ENCODE measurements at regions not wholly inside any gene's neighbourhood (a gene's known extent, or its start where the extent isn't known, plus 50 kb on each side); places are given as distances from the start of the nearest gene placed in this dataset.

GRCh38 chr4:138409670-138410069 lies 167.5 kb upstream of the SLC7A11 start:
- Mint-ChIP-seq H3K36me3 (no peaks in the 10 kb centered on the region), H3K27me3 (no peaks in the 10 kb centered on the region)

GRCh38 chr4:138408758-138409157 lies 166.6 kb upstream of the SLC7A11 start:
- Mint-ChIP-seq H3K27me3 (no peaks in the 10 kb centered on the region), H3K36me3 (no peaks in the 10 kb centered on the region), H3K4me3 (no peak overlapping the region), H3K4me1 (no peaks in the 10 kb centered on the region), H3K27ac (no peak overlapping the region), H3K9me3 (peaks cover 0 to 3% (median 0%) of the 10 kb centered on the region in 7 donors)
- no peak for DNase-seq
- no peak for ATAC-seq (ENCODE audit: low read depth in 2 of 2)

More at GRCh38 chr4:138409670-138410069, 167.5 kb upstream of the SLC7A11 start:
- DNase-seq = no peak
- Mint-ChIP-seq H3K27ac (no peak overlapping the region), H3K9me3 (peaks cover 0 to 3% (median 0%) of the 10 kb centered on the region in 7 donors), H3K4me1 (no peaks in the 10 kb centered on the region), H3K4me3 (no peak overlapping the region)
- ATAC-seq (ENCODE audit: low read depth in 2 of 2) = no peak

- no peaks in the 10 kb centered on the region for H3K36me3 Mint-ChIP-seq
- DNase-seq (no peak), ATAC-seq (ENCODE audit: low read depth in 2 of 2) (no peak)
- no peaks in the 10 kb centered on the region for H3K27me3 Mint-ChIP-seq
- H3K4me1 Mint-ChIP-seq = no peaks in the 10 kb centered on the region
- no peak overlapping the region for H3K27ac Mint-ChIP-seq
- H3K9me3 Mint-ChIP-seq = peaks cover 0 to 2% (median 0%) of the 10 kb centered on the region in 7 donors
- no peak overlapping the region for H3K4me3 Mint-ChIP-seq
These were observed 165.2 kb upstream of the SLC7A11 start for GRCh38 chr4:138407329-138407728.

- ATAC-seq (ENCODE audit: low read depth in 2 of 2) = no peak
- Mint-ChIP-seq H3K27me3 (no peaks in the 10 kb centered on the region), H3K27ac (no peak overlapping the region), H3K4me1 (no peaks in the 10 kb centered on the region), H3K9me3 (peaks cover 0 to 4% (median 0%) of the 10 kb centered on the region in 7 donors), H3K36me3 (no peaks in the 10 kb centered on the region), H3K4me3 (no peak overlapping the region)
- DNase-seq = no peak
These were observed 164.7 kb upstream of the SLC7A11 start for GRCh38 chr4:138406876-138407275.

GRCh38 chr4:138405934-138406567 lies 163.9 kb upstream of the SLC7A11 start:
- H3K4me1 Mint-ChIP-seq = no peaks in the 10 kb centered on the region
- no peaks in the 10 kb centered on the region for H3K27me3 Mint-ChIP-seq
- DNase-seq (no peak), ATAC-seq (ENCODE audit: low read depth in 2 of 2) (no peak)
- no peaks in the 10 kb centered on the region for H3K36me3 Mint-ChIP-seq
- no peak overlapping the region for H3K27ac Mint-ChIP-seq
- no peak overlapping the region for H3K4me3 Mint-ChIP-seq
- H3K9me3 Mint-ChIP-seq = peaks cover 0 to 4% (median 0%) of the 10 kb centered on the region in 7 donors

- H3K27ac Mint-ChIP-seq = no peak overlapping the region
- H3K4me1 Mint-ChIP-seq = no peaks in the 10 kb centered on the region
- H3K4me3 Mint-ChIP-seq = no peak overlapping the region
- H3K9me3 Mint-ChIP-seq = peaks cover 0 to 4% (median 0%) of the 10 kb centered on the region in 7 donors
- no peaks in the 10 kb centered on the region for H3K36me3 Mint-ChIP-seq
- DNase-seq (no peak), ATAC-seq (ENCODE audit: low read depth in 2 of 2) (no peak)
- H3K27me3 Mint-ChIP-seq = no peaks in the 10 kb centered on the region
These were observed 163.3 kb upstream of the SLC7A11 start for GRCh38 chr4:138405466-138405891.

- ATAC-seq (ENCODE audit: low read depth in 2 of 2) (no peak), DNase-seq (no peak)
- H3K4me1 Mint-ChIP-seq = no peaks in the 10 kb centered on the region
- H3K27ac Mint-ChIP-seq = no peak overlapping the region
- no peak overlapping the region for H3K4me3 Mint-ChIP-seq
- H3K27me3 Mint-ChIP-seq = no peaks in the 10 kb centered on the region
- H3K36me3 Mint-ChIP-seq = no peaks in the 10 kb centered on the region
- H3K9me3 Mint-ChIP-seq = peaks cover 0 to 4% (median 0%) of the 10 kb centered on the region in 7 donors
These were observed 162.7 kb upstream of the SLC7A11 start for GRCh38 chr4:138404801-138405200.

GRCh38 chr4:138404251-138404650 lies 162.1 kb upstream of the SLC7A11 start:
- no peaks in the 10 kb centered on the region for H3K36me3 Mint-ChIP-seq
- peaks cover 0 to 4% (median 0%) of the 10 kb centered on the region in 7 donors for H3K9me3 Mint-ChIP-seq
- no peaks in the 10 kb centered on the region for H3K4me1 Mint-ChIP-seq
- ATAC-seq (ENCODE audit: low read depth in 2 of 2) (no peak), DNase-seq (no peak)
- H3K4me3 Mint-ChIP-seq = no peak overlapping the region
- H3K27me3 Mint-ChIP-seq = no peaks in the 10 kb centered on the region
- no peak overlapping the region for H3K27ac Mint-ChIP-seq

- DNase-seq (no peak), ATAC-seq (ENCODE audit: low read depth in 2 of 2) (no peak)
- no peak overlapping the region for H3K4me3 Mint-ChIP-seq
- no peaks in the 10 kb centered on the region for H3K4me1 Mint-ChIP-seq
- H3K36me3 Mint-ChIP-seq = no peaks in the 10 kb centered on the region
- no peak overlapping the region for H3K27ac Mint-ChIP-seq
- peaks cover 0 to 4% (median 0%) of the 10 kb centered on the region in 7 donors for H3K9me3 Mint-ChIP-seq
- H3K27me3 Mint-ChIP-seq = no peaks in the 10 kb centered on the region
These were observed 159.2 kb upstream of the SLC7A11 start for GRCh38 chr4:138401334-138401733.

- DNase-seq (no peak), ATAC-seq (ENCODE audit: low read depth in 2 of 2) (no peak)
- Mint-ChIP-seq H3K4me1 (no peaks in the 10 kb centered on the region), H3K27me3 (peaks cover 0 to 4% (median 0%) of the 10 kb centered on the region in 3 donors), H3K9me3 (peaks cover 0 to 4% (median 0%) of the 10 kb centered on the region in 7 donors), H3K36me3 (no peaks in the 10 kb centered on the region), H3K27ac (no peak overlapping the region), H3K4me3 (no peak overlapping the region)
These were observed 158.4 kb upstream of the SLC7A11 start for GRCh38 chr4:138400543-138400942.

GRCh38 chr4:138400066-138400465 lies 157.9 kb upstream of the SLC7A11 start:
- no peak for ATAC-seq (ENCODE audit: low read depth in 2 of 2)
- DNase-seq = no peak
- Mint-ChIP-seq H3K27ac (no peak overlapping the region), H3K4me1 (no peaks in the 10 kb centered on the region), H3K36me3 (no peaks in the 10 kb centered on the region), H3K4me3 (no peak overlapping the region), H3K9me3 (peaks cover 0 to 5% (median 0%) of the 10 kb centered on the region in 7 donors), H3K27me3 (peaks cover 0 to 6% (median 0%) of the 10 kb centered on the region in 3 donors)

GRCh38 chr4:138399081-138399480 lies 156.9 kb upstream of the SLC7A11 start:
- no peak for DNase-seq
- no peak for ATAC-seq (ENCODE audit: low read depth in 2 of 2)

GRCh38 chr4:138398322-138398721 lies 156.2 kb upstream of the SLC7A11 start:
- Mint-ChIP-seq H3K27me3 (peaks cover 0 to 6% (median 0%) of the 10 kb centered on the region in 3 donors), H3K27ac (no peak overlapping the region), H3K9me3 (peaks cover 0 to 5% (median 0%) of the 10 kb centered on the region in 7 donors), H3K4me3 (no peak overlapping the region), H3K36me3 (no peaks in the 10 kb centered on the region), H3K4me1 (no peaks in the 10 kb centered on the region)
- no peak for DNase-seq
- no peak for ATAC-seq (ENCODE audit: low read depth in 2 of 2)

More at GRCh38 chr4:138399081-138399480, 156.9 kb upstream of the SLC7A11 start:
- H3K4me1 Mint-ChIP-seq = no peaks in the 10 kb centered on the region
- no peak overlapping the region for H3K4me3 Mint-ChIP-seq
- peaks cover 0 to 6% (median 0%) of the 10 kb centered on the region in 3 donors for H3K27me3 Mint-ChIP-seq
- H3K9me3 Mint-ChIP-seq = peaks cover 0 to 5% (median 0%) of the 10 kb centered on the region in 7 donors
- H3K27ac Mint-ChIP-seq = no peak overlapping the region
- no peaks in the 10 kb centered on the region for H3K36me3 Mint-ChIP-seq

GRCh38 chr4:138393886-138394610 lies 151.9 kb upstream of the SLC7A11 start:
- H3K4me1 Mint-ChIP-seq = no peaks in the 10 kb centered on the region
- no peak for ATAC-seq (ENCODE audit: low read depth in 2 of 2)
- H3K9me3 Mint-ChIP-seq = peaks cover 0 to 5% (median under 1%) of the 10 kb centered on the region in 7 donors
- DNase-seq = no peak
- H3K27ac Mint-ChIP-seq = no peak overlapping the region
- H3K4me3 Mint-ChIP-seq = no peak overlapping the region
- peaks cover 0 to 6% (median 0%) of the 10 kb centered on the region in 3 donors for H3K27me3 Mint-ChIP-seq
- no peaks in the 10 kb centered on the region for H3K36me3 Mint-ChIP-seq
